GM21381 (cell line): ENCODE measurements at regions not wholly inside any gene's neighbourhood (a gene's known extent, or its start where the extent isn't known, plus 50 kb on each side); places are given as distances from the start of the nearest gene placed in this dataset.
"Not testable (repeated sequence)": the region's sequence is repeated elsewhere in the genome, so short reads cannot be mapped to it uniquely, and the experiment has no call there.

ENCODE experiments used
- ATAC-seq: cut with Tn5 transposase; IDR thresholded peaks from one replicate; pipeline ENCODE4 v1.9.1; 2021; ENCODE audit warnings: mild to moderate bottlenecking, moderate library complexity; ENCODE audit not compliant: unreplicated experiment

DNA sequence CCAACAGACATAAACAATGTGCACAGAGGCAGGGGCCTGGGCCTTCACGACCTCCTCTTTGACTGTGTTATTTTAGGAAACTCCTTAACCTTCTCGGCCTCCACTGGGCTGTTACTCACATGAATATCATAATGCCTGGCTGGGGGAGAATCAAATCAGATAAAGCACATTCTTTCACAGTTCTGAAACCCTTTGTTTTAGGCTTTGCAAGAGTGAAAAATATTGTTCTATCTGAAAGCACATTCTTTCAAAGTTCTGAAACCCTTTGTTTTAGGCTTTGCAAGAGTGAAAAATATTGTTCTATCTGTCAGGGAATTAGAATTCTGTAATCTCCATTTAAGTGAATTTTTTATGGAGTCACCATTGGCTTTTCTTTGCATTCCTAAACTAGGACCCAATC is 50.7 kb upstream of the SYNDIG1 start:
- ATAC-seq, result no peak

DNA sequence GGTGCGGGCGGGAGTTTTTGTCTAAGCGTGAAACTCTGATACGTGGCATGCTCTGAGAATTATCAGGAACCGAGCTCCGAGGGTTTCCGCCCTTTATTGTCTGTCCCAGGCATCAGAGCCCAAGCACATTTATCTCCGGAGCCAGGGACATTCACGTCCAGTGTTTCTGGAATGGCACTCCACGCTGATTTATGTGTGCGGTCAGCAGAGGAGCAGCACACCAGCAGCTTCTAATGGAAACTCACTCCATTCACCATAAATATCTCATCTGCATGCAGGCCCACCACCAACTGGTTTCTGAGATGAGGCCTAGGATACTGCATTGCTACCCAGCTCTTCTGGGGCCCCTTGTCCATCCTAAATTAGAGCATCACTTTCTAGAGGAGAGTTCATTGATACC is 51.9 kb upstream of the SYNDIG1 start:
- no peak for ATAC-seq

DNA sequence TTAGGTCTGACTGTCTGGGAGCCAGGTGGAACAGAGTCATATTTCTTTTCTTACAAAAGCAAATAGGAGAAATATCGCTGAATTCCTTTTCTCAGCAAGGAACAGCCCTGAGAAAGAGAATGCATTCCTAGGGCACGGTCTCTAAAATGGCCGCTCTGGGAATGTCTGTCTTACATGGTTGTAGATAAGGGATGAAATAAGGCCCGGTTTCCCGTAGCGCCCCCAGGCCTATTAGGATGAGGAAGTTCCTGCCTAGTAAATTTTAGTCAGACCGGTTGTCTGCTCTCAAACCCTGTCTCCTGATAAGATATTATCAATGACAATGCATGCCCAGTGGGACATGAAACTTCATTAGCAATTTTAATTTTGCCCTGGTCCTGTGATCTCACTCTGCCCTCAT is 54.0 kb upstream of the SYNDIG1 start:
- ATAC-seq, result not testable (repeated sequence)

DNA sequence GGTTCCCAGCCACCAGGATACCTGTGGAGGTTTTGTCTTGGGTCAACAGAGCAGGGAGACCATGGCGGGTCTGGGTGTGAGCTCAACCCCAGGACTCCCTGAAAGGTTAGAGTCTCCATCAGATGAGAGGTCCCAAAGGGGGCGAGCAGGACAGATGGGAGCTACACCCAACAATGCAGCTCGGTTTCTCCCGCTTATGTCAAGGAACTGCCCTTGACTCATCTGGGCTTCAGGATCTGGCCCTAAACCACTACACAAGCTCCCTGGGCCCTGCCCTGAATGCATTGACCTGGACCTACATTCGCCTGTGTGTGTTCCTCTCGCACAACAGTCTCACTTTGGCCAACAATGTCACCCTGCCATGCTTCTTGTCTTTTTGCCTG is 57.6 kb upstream of the SYNDIG1 start:
- ATAC-seq, result no peak

DNA sequence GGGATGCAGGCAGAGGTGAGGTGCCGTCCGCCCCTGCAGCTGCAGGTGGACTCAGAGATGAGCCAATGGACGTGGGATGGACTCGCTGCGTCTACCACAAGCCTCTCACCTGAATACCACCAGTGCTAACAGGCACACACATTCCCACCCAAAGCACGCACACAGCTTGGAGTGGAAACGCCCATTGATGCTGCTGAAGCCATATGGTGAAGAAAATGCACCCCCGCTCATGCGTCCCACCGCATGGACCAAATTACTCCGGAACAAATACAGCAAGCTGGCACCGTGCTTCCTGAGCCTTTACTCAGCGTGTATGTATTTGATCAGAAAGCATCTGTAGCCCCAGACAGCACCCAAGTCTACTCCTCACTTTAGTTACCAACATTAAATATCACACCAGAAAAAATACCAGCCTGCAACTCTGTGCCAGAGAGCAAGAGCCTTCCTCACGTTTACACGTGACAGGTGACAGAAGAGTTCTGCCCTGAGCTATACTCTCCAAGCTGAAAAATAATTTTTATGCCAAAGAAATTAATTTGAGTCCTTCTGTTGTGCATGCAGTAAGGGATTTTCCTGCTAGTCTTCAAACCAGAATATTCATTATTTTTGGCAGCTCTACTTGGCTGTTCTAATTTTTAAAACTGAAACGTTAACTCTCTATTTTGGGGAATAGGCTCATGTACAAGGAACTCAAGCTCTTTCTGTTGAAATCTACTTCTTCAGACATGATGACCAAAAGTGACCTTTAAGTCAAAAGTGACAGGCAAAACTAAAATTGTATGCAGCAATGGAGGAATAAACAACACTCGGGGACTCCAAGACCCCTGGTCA is 58.2 kb upstream of the SYNDIG1 start:
- no peak for ATAC-seq

DNA sequence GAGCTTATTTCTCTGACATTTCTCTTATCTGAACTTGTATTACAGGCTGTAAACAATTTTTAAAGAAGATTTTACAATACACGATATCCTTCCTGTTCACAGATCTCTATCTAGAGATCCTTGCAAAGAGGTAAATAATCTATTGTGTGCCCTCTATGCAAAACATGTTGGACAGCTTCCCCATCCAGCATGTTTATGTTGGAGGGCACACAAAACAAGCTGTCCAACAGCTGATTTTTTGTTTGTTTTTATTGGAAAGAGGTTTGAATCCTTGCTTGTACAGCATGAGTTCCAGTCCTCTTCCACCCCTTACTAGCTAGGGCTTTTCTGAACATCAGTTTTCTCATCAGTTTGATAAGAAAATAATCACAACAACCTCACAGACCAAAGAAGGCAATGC is 62.3 kb upstream of the SYNDIG1 start:
- no peak for ATAC-seq

DNA sequence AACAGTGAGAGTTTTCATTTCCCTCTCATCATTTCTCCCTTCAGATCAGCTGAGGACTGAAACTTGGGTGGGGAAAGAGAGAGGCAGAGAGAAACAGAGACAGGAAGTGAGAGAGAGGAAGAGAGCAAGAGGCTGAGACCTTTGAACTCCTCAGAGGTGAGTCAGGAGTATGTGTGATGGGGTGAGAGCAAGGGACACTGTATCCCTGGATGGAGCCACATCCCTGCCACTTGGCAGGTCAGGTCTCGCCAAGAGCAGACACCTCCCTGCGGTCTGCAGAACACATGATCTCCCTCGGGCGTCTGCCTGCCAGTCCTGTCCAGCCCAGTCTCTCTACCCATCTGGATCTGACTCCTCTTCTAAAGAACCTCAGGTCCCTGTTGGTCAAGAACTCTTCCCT is 62.7 kb upstream of the SYNDIG1 start:
- ATAC-seq, result no peak

DNA sequence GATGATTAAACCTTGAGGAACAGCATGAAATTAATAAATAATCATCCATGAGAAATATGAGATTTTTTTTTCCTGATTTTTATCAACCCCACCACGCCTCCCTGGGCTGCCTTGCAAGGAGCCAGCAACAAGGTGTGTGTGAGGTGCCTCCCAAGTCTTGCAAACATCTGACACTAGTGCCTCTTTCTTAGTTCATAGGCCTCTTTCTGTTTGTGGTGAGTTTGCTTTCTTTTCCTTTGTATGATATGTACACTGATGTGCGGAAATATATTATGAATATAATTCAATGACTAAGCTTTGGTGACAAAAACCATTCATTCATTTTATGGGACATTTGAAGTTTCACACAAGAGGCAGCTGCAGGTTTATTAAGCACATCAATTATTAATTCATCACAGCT is 63.2 kb upstream of the SYNDIG1 start:
- no peak for ATAC-seq

DNA sequence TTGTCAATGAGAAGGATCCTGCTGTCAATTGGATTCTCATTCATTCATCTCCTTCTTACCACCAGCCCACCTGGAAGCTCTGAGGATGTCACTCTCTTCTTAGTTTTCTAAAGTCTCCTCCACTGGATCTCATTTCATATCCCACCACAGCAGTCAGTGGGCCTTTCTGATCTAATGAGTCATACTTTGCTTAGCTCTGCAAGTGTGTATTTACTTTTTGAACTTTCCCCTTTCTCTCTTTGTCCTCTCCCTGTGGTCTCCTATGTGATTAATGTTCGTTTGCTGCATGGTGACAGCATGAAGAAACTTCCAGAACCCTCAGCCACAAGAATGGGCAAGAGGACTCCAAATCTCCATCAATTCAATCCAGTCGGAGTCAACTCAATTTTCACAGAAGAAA is 63.6 kb upstream of the SYNDIG1 start:
- no peak for ATAC-seq

DNA sequence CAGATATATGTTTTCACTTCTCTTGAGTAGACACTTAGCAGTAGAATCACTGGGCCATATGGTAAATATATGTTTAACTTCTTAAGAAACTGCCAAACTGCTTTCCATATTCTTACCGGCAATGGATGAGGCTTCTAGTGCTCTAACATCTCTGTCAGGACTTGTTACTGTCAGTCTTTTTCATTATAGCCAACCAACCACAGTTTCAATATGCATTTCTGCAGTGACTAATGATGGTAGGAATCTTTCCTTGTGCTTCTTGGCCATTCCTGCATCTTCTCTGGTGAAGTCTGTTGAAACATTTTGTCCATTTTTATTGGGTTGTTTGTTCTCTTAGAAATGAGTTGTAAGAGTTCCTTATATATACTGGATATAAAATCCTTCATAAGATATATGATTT is 66.0 kb upstream of the SYNDIG1 start:
- no peak for ATAC-seq

DNA sequence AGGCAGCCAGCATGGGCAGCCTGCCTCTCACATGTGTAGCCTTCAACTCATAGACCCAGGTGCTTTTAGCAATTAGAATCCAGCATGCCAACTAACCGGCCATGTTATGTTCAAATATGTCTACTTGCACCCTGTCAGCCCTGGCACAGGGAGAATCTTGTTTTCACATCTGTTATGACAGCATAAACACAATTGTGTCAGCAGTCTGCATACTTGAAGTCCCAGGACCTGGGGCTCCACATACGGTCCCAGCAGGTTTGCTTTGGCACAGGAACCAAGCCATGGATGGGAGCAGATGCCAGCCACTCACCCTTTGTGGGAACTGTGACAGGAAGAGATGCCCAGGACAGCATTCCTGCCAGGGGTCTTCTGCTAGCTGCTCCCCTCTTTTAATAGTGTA is 67.2 kb upstream of the SYNDIG1 start:
- no peak for ATAC-seq

DNA sequence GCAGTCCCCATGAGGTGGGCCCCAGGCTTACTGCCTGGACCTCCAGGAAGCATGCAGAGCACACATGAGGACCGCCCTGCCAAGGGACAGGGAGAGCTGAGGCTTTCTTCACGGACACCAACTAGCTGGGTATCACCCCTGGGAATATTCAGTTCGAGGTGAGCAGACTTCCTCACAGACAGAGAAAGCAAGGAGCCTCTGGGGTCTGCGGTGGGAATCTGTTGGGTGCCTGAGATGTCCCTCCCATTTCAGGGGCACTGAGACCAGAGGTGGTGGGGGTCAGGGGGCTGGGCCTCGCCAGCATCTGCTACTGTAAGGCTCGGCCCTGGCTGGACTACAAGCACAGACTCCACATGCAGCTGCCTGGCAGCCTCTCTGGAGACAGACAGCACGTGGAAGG is 74.3 kb upstream of the SYNDIG1 start:
- ATAC-seq, result no peak

DNA sequence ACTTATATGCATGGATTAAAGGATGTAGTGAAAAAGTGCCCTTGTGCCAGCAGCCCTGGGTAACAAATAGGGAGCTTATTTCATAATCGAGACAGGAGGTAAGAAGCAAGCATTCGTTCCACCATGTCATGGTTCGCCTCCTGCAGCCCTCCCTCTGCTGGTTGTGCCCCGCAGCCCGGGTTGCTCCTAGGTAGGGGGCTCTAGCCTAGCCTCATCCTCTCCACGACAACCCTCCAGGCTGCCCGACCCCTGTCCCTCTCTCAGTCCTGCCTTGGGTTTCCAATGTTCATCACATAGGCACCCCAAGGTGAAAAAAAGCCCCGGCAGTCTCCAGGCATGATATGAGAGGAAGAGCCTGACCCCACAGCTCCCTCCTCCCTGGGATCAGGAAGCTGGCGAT is 75.5 kb upstream of the SYNDIG1 start:
- no peak for ATAC-seq

DNA sequence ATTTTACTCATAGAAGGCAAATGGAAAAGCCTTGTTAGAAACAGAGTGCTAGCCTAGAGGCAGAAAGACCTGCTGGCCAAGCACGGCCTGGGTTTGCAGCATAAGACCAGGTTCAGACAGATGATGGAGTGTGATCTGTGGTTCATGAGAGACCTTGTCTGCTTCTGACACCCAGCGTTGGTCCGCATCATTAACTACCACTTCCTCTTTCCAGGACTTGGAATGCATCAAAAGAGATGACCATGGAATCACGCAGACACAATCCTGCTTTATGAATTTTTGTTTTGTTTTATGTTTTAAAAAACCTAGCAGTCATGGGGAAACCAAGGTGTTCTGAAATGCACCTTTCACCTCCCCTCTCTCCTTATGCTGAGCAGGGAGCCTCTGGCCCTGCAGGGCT is 76.8 kb upstream of the SYNDIG1 start:
- ATAC-seq, result no peak

DNA sequence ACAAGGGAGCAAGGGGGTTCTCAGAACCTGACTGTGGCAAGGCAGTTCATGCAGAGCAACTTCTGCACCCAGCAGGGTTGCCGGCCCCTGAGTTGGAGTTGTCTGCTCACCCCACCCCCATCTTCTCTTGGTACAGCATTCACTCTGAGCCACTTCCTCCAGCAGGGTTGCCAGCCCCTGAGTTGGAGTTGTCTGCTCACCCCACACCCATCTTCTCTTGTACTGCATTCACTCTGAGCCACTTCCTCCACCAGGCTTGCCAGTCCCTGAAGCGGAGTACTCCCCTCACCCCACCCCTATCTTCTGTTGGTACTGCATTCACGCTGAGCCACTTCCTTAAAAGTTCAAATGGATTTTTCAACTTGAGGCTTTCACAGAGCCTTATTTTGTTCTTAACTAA is 79.7 kb upstream of the SYNDIG1 start:
- ATAC-seq, result no peak

DNA sequence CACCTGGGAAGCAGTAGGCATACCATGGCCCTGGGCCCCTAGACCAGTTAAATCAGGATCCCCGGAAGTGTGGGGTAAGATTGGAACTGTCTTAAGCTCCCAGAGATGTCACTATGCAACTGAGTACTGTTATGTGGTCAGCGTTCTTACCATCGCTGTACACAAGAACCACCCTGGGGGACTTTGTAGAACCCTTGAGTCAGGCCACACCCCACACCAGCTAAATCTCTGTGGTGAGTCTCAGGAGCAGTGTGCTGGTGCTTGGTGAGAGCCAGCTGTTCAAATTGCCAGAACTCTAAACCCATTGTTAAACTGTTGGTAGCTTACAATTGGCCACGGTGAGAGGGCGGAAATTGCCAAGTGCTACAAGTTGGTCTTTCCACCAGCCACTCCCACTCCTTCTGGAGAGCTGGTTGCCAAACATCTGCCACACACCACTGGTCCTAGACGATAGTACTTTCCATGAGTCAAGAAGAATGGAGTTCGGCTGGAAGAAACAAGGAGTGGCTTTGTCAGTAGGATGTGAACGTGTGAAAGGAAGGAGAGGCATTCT is 80.5 kb upstream of the SYNDIG1 start:
- no peak for ATAC-seq

DNA sequence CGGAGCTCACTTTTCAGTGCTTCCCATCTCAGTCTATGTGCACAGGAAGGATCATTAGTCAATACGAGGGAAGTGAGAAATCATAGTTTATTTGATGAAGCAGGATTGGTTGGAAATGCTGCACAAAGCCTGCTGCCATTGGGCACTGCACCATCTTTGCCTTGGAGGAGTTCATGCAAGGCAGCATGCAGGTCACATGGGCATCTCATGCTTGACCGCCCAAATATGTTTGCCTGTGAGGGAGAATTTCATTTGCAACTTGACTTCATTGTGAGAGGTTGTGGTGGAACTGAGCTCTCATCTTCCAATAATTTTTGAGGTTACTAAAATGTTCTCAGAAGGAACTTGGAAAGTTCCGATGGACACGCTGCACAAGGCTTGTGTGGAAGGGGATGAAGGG is 83.9 kb upstream of the SYNDIG1 start:
- no peak for ATAC-seq

DNA sequence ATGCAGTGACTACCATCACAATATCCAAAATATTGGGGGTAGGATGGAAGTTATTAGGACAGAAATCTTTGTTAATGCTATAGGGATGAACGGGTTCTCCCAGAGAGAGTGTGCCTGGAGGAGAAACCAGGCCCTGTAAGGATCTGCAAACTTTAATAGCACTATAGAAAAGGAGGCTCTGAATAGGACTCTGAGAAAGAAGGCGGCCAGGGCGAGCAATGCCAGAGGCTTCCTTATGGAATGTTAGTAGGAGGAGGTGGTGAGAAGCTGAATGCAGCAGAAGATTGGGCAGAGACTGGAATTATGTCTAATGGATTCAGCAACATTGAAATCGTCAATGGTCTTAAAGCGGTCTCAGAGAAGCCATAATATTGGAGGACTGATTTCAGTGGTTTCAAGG is 84.6 kb upstream of the SYNDIG1 start:
- ATAC-seq, result no peak

DNA sequence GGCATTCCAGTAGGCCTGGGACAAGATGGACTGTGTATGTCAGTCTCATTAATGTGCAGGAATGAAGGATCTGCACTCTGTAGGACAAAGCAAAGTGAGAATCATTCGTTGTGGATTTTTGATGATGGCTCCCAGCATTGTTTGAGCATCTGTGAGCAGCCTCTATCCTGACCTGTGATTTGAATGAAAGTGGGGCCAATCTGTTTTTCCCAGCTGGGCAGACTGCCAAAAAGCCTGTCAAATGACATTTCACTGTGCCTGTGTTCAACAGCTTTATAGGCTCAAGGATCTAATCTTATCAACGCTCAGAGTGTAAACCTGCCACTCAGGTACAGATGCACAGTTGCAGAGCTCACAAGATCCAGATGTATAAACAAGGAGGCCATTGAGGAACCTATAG is 86.7 kb upstream of the SYNDIG1 start:
- ATAC-seq, result no peak

DNA sequence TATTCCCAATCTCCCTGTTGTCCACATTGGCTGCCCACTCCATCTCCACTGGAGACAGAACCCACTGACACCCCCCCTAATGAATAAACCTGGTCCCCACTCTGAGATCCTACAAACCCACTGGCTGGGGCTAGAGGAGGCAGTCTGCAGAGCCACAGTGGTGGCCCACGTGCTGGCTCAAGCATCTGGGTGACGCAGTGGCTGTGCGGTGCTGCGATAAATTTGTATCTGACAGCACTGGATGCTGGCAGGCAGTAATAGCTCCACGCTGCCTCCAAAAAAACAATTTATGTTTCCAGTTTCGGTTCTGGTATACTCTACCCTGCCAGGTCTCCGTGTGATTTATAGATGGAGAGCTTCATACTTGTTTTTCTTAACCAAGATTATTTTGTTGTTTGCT is 87.1 kb upstream of the SYNDIG1 start:
- ATAC-seq, result no peak

DNA sequence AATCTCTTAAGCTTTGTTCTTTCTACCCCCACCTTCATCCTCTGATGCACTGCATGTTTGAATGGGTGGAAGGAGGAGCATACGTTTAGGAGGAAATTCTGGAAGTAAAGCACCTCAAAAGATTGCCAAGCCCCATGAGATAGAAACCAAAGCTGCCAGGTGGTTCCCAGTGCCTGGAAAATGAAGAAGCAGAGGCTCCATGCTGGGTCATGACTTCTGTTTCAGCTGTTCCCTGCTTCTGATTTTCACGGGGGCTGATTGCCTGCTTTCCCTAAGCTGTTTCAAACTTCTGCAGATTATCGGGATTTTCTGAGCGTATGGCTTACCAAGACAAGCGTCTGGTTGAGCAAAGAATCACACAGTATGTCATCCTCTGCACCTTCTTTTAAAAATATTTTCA is 87.5 kb upstream of the SYNDIG1 start:
- ATAC-seq, result no peak

DNA sequence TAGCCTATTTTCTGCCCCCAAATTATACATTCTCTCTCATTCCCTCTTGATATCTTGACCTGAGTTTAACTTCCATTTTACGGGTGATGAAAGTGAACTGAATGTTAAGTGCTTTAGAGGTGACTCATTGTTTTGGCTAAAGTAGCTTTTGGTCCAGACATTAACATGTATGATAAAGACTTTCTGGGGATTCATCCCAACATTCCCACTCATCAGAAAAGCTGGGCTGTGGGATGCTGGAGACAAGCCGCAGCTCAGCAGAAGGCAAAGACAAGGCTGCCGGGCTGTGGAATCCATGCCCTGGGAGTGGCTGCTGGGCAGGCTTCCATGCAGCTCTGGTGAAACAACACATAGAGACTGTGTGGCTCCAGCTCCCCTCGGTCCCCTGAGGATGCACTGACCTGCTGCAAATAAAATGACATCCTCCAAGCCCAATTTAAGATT is 89.9 kb upstream of the SYNDIG1 start:
- ATAC-seq, result no peak
